ENCODE measurements at regions not wholly inside any gene's neighbourhood (a gene's known extent, or its start where the extent isn't known, plus 50 kb on each side); places are given as distances from the start of the nearest gene placed in this dataset.

GRCh38 chr12:124464062-124464461 is 103.3 kb downstream of the NCOR2 start:
- intact Hi-C loops (cut with micrococcal nuclease; ENCODE audit: unreplicated experiment) (no loop called here), in situ Hi-C loops (cut with MboI) (no loop called here)
- ATAC-seq: no peak
- Histone ChIP-seq H3K36me3 (ENCODE audit: control insufficient read depth in 2 of 2, insufficient read depth in 2 of 2, low read length in 1 of 2) (peaks cover 22 to 28% of the 10 kb centered on the region in 2 experiments; a peak in 3 of 4 replicates), H3K27me3 (replicated peaks in 1 of 2; ENCODE audit: control insufficient read depth in 2 of 2, insufficient read depth in 2 of 2, low read length in 1 of 2) (no peaks in the 10 kb centered on the region), H3K9ac (ENCODE audit: control insufficient read depth, insufficient read depth, low read length) (no peak overlapping the region), H3K4me2 (ENCODE audit: control insufficient read depth, insufficient read depth) (no peak overlapping the region), H3K79me2 (ENCODE audit: control insufficient read depth, insufficient read depth, low read length) (peaks cover 16% of the 10 kb centered on the region), H2AFZ (ENCODE audit: control insufficient read depth, low read depth, low read length) (no peak overlapping the region), H3K27ac (ENCODE audit: control insufficient read depth, insufficient read depth) (no peak overlapping the region), H4K20me1 (ENCODE audit: control insufficient read depth, insufficient read depth) (no peaks in the 10 kb centered on the region), H3K9me3 (replicated peaks; ENCODE audit: control insufficient read depth, insufficient read depth, low read length) (peaks cover 7% of the 10 kb centered on the region; the same call in 2 of the 3 replicates), H3K4me3 (no peak overlapping the region), H3K4me1 (ENCODE audit: control insufficient read depth, insufficient read depth, low read length) (peaks cover 17% of the 10 kb centered on the region)
- ChIA-PET POLR2A (interaction anchor here (1.1 kb wide), 1 partner anchor 8 kb away, joined by 4 read pairs; no protein-coding TSS in a partner anchor), SMC1A (ENCODE audit: uncharacterized antibody, unreplicated experiment) (interaction anchor here (0.9 kb wide), 1 partner anchor 8 kb away, joined by 3 read pairs; no protein-coding TSS in a partner anchor), CTCF (interaction anchor here (1.4 kb wide), 1 partner anchor 29 kb away, joined by 4 read pairs; no protein-coding TSS in a partner anchor), RAD21 (ENCODE audit: unreplicated experiment) (no interaction called here)
- no TSS peak for BruUV-seq (replicated peaks)
- no peak for DNase-seq (ENCODE audit: low read depth, low spot score)
- WGBS (ENCODE audit: insufficient coverage, insufficient replicate concordance, low lambda C conversion rate, missing lambda C conversion rate): 35% methylated on average over 4 of the region's 4 CpGs
- no peak for FAIRE-seq
- no peak for TF ChIP-seq EP300 (IDR thresholded peaks at IDR 0.05; ENCODE audit: borderline replicate concordance in 1 of 2, control insufficient read depth in 1 of 2, low read depth in 2 of 2, low read length in 2 of 2)
- no peak for TF ChIP-seq POLR2A (IDR thresholded peaks at IDR 0.05; ENCODE audit: low read depth, low read length)
- TF ChIP-seq MYC (IDR thresholded peaks at IDR 0.05; ENCODE audit: insufficient read depth, insufficient read length, insufficient replicate concordance, low read length, severe bottlenecking): no peak
- no peak for TF ChIP-seq TCF7 (IDR thresholded peaks at IDR 0.05; ENCODE audit: borderline replicate concordance)
- TF ChIP-seq LARP7 (IDR thresholded peaks at IDR 0.05): no peak
- TF ChIP-seq YBX1 (IDR thresholded peaks at IDR 0.05): no peak
- TF ChIP-seq ATF7 (IDR thresholded peaks at IDR 0.05; ENCODE audit: low read depth): no peak
- no peak for TF ChIP-seq BCL3 (IDR thresholded peaks at IDR 0.05; ENCODE audit: borderline replicate concordance, insufficient read depth, low read depth, low read length, poor library complexity, severe bottlenecking)
- no peak for TF ChIP-seq NR2C1 (IDR thresholded peaks at IDR 0.05)
- TF ChIP-seq CUX1 (IDR thresholded peaks at IDR 0.05; ENCODE audit: insufficient replicate concordance, low read depth, low read length): no peak
- no peak for TF ChIP-seq MEF2A (IDR thresholded peaks at IDR 0.05; ENCODE audit: insufficient read depth, low read depth, low read length)
- TF ChIP-seq TAF1 (IDR thresholded peaks at IDR 0.05; ENCODE audit: borderline replicate concordance, low read depth, low read length): no peak

All from GM12878 (cell line).